ENCODE measurements at regions not wholly inside any gene's neighbourhood (a gene's known extent, or its start where the extent isn't known, plus 50 kb on each side); places are given as distances from the start of the nearest gene placed in this dataset.

DNA sequence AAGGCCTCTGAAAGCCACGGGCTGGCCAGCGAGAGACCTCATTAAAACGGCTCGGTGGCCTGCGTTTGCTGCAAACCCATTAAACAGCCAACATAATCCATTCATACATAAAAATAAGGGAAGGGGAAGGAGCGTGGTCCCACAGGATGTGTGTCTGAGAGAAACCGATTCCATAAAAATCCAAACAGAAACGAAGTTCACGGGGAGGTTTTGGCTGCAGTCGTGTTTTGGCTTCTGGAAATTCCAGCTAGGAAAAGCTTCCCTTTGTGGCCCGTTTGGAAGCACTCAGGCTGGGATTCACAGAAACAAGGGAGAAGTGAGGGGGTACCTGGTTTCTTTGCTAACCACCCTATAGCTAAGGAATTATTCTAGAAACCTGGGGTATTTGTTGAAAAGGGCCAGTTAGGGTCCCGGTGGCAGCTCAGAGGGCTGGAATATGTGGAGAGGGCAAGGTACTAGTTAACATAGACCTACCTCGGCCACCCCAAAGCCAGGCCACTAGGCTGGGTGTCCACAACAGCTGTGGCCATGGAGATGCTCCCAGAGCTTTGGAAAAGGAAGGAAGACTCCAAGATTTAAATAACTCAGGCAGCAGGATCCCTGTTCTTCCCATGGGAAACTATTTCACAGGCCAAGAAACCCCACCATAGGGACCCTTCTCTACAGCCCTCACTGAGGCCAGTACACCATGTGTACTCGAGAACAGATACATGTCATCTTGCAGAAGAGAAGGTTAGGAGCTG is 166.8 kb downstream of the BCOR start:
- TF ChIP-seq, protein P1, sequence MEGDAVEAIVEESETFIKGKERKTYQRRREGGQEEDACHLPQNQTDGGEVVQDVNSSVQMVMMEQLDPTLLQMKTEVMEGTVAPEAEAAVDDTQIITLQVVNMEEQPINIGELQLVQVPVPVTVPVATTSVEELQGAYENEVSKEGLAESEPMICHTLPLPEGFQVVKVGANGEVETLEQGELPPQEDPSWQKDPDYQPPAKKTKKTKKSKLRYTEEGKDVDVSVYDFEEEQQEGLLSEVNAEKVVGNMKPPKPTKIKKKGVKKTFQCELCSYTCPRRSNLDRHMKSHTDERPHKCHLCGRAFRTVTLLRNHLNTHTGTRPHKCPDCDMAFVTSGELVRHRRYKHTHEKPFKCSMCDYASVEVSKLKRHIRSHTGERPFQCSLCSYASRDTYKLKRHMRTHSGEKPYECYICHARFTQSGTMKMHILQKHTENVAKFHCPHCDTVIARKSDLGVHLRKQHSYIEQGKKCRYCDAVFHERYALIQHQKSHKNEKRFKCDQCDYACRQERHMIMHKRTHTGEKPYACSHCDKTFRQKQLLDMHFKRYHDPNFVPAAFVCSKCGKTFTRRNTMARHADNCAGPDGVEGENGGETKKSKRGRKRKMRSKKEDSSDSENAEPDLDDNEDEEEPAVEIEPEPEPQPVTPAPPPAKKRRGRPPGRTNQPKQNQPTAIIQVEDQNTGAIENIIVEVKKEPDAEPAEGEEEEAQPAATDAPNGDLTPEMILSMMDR (IDR thresholded peaks at IDR 0.05 in 2 of 3, conservative IDR thresholded peaks at IDR 0.05 in 1 of 3; ENCODE audit: borderline replicate concordance in 1 of 3, insufficient read depth in 1 of 3, low read depth in 2 of 3, low read length in 2 of 3): no peak
- TF ChIP-seq, protein P2, sequence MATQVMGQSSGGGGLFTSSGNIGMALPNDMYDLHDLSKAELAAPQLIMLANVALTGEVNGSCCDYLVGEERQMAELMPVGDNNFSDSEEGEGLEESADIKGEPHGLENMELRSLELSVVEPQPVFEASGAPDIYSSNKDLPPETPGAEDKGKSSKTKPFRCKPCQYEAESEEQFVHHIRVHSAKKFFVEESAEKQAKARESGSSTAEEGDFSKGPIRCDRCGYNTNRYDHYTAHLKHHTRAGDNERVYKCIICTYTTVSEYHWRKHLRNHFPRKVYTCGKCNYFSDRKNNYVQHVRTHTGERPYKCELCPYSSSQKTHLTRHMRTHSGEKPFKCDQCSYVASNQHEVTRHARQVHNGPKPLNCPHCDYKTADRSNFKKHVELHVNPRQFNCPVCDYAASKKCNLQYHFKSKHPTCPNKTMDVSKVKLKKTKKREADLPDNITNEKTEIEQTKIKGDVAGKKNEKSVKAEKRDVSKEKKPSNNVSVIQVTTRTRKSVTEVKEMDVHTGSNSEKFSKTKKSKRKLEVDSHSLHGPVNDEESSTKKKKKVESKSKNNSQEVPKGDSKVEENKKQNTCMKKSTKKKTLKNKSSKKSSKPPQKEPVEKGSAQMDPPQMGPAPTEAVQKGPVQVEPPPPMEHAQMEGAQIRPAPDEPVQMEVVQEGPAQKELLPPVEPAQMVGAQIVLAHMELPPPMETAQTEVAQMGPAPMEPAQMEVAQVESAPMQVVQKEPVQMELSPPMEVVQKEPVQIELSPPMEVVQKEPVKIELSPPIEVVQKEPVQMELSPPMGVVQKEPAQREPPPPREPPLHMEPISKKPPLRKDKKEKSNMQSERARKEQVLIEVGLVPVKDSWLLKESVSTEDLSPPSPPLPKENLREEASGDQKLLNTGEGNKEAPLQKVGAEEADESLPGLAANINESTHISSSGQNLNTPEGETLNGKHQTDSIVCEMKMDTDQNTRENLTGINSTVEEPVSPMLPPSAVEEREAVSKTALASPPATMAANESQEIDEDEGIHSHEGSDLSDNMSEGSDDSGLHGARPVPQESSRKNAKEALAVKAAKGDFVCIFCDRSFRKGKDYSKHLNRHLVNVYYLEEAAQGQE (IDR thresholded peaks at IDR 0.05; ENCODE audit: low read depth): no peak
- TF ChIP-seq TCF7L2 (IDR thresholded peaks at IDR 0.05; ENCODE audit: borderline replicate concordance, extremely low read depth, insufficient read depth, insufficient read length) (no peak), POLR2A (IDR thresholded peaks at IDR 0.05; ENCODE audit: borderline replicate concordance, extremely low read depth, insufficient read depth, insufficient read length) (no peak), RAD21 (IDR thresholded peaks at IDR 0.05; ENCODE audit: low read depth) (no peak), POLR2AphosphoS5 (IDR thresholded peaks at IDR 0.05; ENCODE audit: low read depth, low read length) (no peak), CEBPB (IDR thresholded peaks at IDR 0.05; ENCODE audit: low read depth) (no peak), EZH2 (IDR thresholded peaks at IDR 0.05) (no peak), SP1 (IDR thresholded peaks at IDR 0.05; ENCODE audit: low read depth) (no peak), ZNF274 (IDR thresholded peaks at IDR 0.05; ENCODE audit: low read depth, low read length) (no peak), EGR1 (IDR thresholded peaks at IDR 0.05; ENCODE audit: low read depth) (no peak), YY1 (IDR thresholded peaks at IDR 0.05; ENCODE audit: extremely low read depth, insufficient replicate concordance, low read depth, low read length) (no peak)
- TF ChIP-seq, protein P3, sequence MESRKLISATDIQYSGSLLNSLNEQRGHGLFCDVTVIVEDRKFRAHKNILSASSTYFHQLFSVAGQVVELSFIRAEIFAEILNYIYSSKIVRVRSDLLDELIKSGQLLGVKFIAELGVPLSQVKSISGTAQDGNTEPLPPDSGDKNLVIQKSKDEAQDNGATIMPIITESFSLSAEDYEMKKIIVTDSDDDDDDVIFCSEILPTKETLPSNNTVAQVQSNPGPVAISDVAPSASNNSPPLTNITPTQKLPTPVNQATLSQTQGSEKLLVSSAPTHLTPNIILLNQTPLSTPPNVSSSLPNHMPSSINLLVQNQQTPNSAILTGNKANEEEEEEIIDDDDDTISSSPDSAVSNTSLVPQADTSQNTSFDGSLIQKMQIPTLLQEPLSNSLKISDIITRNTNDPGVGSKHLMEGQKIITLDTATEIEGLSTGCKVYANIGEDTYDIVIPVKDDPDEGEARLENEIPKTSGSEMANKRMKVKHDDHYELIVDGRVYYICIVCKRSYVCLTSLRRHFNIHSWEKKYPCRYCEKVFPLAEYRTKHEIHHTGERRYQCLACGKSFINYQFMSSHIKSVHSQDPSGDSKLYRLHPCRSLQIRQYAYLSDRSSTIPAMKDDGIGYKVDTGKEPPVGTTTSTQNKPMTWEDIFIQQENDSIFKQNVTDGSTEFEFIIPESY (IDR thresholded peaks at IDR 0.05; ENCODE audit: extremely low read depth, insufficient replicate concordance, low read length): no peak

Data from HCT116 (cell line).